PFSK-1 (cell line): ENCODE measurements at regions not wholly inside any gene's neighbourhood (a gene's known extent, or its start where the extent isn't known, plus 50 kb on each side); places are given as distances from the start of the nearest gene placed in this dataset.

Source experiments
- POLR2AphosphoS5 ChIP-seq: IDR thresholded peaks from 2 replicates; pipeline ENCODE4 v1.6.1; 2012; ENCODE audit warnings: low read depth, mild to moderate bottlenecking, control low read depth, low read length, moderate library complexity
- TAF1 ChIP-seq: IDR thresholded peaks from 2 replicates; pipeline ENCODE4 v1.6.1; 2012; ENCODE audit warnings: low read length, control low read depth, borderline replicate concordance; ENCODE audit not compliant: insufficient read depth
- TF ChIP-seq, protein P1 (sequence below), 2 experiments: IDR thresholded peaks; 2 replicates each; pipeline versions ENCODE4 v1.6.1 to v1.8.0; 2011 to 2012; ENCODE audit warnings: low read depth in 2 of 2, low read length in 2 of 2, control low read depth in 1 of 2, inconsistent platforms in 1 of 2, mild to moderate bottlenecking in 1 of 2, moderate library complexity in 1 of 2; ENCODE audit not compliant: insufficient read depth in 1 of 2

DNA sequence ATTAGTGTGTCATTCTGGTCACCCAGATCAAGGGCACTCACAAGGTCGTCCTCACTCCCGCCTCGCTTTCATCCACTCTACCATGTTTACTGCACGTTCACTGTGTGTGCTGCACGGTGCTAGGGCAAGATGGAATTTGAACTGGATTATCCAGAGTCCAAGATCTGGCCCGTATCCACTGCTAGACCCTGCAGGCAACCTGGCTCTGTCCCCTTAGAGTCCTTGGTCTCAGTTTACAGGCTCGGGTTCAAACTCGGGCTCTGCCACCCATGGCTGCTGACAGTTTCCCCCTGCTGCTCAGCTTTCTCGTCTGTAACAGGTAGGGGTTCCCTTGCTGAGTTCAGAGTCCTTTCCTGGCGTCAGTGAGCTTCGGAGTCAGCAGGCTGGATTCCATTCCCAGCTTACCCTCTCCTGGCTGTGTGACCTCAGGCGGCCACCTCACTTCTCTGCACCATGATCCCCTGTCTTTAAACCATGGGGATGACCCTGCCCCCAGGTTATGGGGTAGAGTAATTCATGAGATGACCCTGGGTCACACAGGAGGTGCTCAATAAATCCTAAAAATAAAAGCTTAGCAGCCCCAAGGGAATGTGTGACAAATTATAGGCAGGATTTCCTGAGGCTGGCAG lies 79.6 kb upstream of the SLC6A6 start:
- TF ChIP-seq, protein P1, sequence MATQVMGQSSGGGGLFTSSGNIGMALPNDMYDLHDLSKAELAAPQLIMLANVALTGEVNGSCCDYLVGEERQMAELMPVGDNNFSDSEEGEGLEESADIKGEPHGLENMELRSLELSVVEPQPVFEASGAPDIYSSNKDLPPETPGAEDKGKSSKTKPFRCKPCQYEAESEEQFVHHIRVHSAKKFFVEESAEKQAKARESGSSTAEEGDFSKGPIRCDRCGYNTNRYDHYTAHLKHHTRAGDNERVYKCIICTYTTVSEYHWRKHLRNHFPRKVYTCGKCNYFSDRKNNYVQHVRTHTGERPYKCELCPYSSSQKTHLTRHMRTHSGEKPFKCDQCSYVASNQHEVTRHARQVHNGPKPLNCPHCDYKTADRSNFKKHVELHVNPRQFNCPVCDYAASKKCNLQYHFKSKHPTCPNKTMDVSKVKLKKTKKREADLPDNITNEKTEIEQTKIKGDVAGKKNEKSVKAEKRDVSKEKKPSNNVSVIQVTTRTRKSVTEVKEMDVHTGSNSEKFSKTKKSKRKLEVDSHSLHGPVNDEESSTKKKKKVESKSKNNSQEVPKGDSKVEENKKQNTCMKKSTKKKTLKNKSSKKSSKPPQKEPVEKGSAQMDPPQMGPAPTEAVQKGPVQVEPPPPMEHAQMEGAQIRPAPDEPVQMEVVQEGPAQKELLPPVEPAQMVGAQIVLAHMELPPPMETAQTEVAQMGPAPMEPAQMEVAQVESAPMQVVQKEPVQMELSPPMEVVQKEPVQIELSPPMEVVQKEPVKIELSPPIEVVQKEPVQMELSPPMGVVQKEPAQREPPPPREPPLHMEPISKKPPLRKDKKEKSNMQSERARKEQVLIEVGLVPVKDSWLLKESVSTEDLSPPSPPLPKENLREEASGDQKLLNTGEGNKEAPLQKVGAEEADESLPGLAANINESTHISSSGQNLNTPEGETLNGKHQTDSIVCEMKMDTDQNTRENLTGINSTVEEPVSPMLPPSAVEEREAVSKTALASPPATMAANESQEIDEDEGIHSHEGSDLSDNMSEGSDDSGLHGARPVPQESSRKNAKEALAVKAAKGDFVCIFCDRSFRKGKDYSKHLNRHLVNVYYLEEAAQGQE (IDR thresholded peaks at IDR 0.05; ENCODE audit: insufficient read depth in 1 of 2, low read depth in 2 of 2, low read length in 2 of 2), result no peak
- TF ChIP-seq POLR2AphosphoS5 (no peak), TAF1 (no peak)
